ENCODE measurements at regions not wholly inside any gene's neighbourhood (a gene's known extent, or its start where the extent isn't known, plus 50 kb on each side); places are given as distances from the start of the nearest gene placed in this dataset.

DNA sequence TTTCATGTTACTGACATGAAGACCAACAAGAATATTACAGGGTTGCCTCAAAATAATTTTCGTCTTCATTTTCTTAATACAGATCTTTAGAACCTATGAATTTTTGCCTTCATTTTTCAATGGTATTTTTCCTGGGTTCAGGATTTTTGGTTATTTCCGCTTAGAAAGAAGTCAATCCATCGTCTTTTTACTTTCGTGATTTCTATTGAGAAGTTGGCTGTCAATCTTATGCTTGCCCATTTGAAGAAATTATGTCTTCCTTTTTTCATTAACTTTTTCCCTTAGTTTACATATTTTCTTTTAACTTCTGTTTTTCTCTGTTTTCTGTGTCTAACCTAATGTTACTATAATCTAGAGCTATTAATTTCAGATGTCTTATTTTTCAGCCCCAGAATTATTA, 868.9 kb upstream of the SLC10A2 start:
- H3K27ac ChIP-seq: no peak overlapping the region
- H4K20me1 ChIP-seq (ENCODE audit: insufficient read depth, poor library complexity, severe bottlenecking): no peaks in the 10 kb centered on the region
- no peaks in the 10 kb centered on the region for H3K79me2 ChIP-seq
- no peak overlapping the region for H2AFZ ChIP-seq
- no peaks in the 10 kb centered on the region for H3K36me3 ChIP-seq (replicated peaks; ENCODE audit: insufficient read depth, low read depth)
- WGBS (ENCODE audit: low lambda C conversion rate, missing lambda C conversion rate): 73% methylated on average over 4 of the region's 4 CpGs
- no peaks in the 10 kb centered on the region for H3K9me2 ChIP-seq (replicated peaks; ENCODE audit: insufficient read depth)
- H3K4me3 ChIP-seq: no peak overlapping the region
- no peaks in the 10 kb centered on the region for H3K9me3 ChIP-seq (ENCODE audit: low read depth)
- H3K4me2 ChIP-seq: no peak overlapping the region
- no peaks in the 10 kb centered on the region for H3K27me3 ChIP-seq
- DNase-seq (ENCODE audit: low spot score): no peak
- TF ChIP-seq, protein P1, sequence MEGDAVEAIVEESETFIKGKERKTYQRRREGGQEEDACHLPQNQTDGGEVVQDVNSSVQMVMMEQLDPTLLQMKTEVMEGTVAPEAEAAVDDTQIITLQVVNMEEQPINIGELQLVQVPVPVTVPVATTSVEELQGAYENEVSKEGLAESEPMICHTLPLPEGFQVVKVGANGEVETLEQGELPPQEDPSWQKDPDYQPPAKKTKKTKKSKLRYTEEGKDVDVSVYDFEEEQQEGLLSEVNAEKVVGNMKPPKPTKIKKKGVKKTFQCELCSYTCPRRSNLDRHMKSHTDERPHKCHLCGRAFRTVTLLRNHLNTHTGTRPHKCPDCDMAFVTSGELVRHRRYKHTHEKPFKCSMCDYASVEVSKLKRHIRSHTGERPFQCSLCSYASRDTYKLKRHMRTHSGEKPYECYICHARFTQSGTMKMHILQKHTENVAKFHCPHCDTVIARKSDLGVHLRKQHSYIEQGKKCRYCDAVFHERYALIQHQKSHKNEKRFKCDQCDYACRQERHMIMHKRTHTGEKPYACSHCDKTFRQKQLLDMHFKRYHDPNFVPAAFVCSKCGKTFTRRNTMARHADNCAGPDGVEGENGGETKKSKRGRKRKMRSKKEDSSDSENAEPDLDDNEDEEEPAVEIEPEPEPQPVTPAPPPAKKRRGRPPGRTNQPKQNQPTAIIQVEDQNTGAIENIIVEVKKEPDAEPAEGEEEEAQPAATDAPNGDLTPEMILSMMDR (IDR thresholded peaks at IDR 0.05; ENCODE audit: poor library complexity): no peak
- TF ChIP-seq EZH2phosphoT487 (IDR thresholded peaks at IDR 0.05; ENCODE audit: low read depth, severe bottlenecking, unreplicated experiment): no peak
- TF ChIP-seq EZH2 (IDR thresholded peaks at IDR 0.05; ENCODE audit: borderline replicate concordance): no peak
- H3K4me1 ChIP-seq (ENCODE audit: insufficient read depth): no peaks in the 10 kb centered on the region

DNA sequence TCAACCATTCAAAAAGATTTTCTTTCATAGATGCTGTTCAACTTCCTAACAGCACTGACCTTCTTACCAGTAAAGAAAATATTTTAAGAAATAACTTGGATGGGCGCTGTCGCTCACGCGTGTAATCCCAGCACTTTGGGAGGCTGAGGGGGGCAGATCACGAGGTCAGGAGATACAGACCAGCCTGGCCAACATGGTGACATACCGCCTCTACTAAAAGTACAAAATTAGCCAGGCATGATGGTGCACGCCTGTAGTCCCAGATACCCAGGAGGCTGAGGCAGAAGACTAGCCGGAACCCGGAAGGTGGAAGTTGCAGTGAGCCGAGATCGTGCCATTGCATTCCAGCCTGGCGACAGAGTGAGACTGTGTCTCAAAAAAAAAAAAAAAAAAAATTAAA, 865.7 kb upstream of the SLC10A2 start:
- no peaks in the 10 kb centered on the region for H3K27me3 ChIP-seq
- H3K79me2 ChIP-seq: no peaks in the 10 kb centered on the region
- H4K20me1 ChIP-seq (ENCODE audit: insufficient read depth, poor library complexity, severe bottlenecking): no peaks in the 10 kb centered on the region
- no peak overlapping the region for H3K27ac ChIP-seq
- TF ChIP-seq EZH2phosphoT487 (IDR thresholded peaks at IDR 0.05; ENCODE audit: low read depth, severe bottlenecking, unreplicated experiment) (no peak), EZH2 (IDR thresholded peaks at IDR 0.05; ENCODE audit: borderline replicate concordance) (no peak)
- TF ChIP-seq, protein P1 (IDR thresholded peaks at IDR 0.05; ENCODE audit: poor library complexity): no peak
- no peak for DNase-seq (ENCODE audit: low spot score)
- no peaks in the 10 kb centered on the region for H3K4me1 ChIP-seq (ENCODE audit: insufficient read depth)
- H3K9me2 ChIP-seq (replicated peaks; ENCODE audit: insufficient read depth): no peaks in the 10 kb centered on the region
- H3K9me3 ChIP-seq (ENCODE audit: low read depth): no peaks in the 10 kb centered on the region
- 97% methylated on average over 12 of the region's 12 CpGs for WGBS (ENCODE audit: low lambda C conversion rate, missing lambda C conversion rate)
- H3K4me3 ChIP-seq: no peak overlapping the region
- no peak overlapping the region for H2AFZ ChIP-seq
- no peak overlapping the region for H3K4me2 ChIP-seq
- no peaks in the 10 kb centered on the region for H3K36me3 ChIP-seq (replicated peaks; ENCODE audit: insufficient read depth, low read depth)

DNA sequence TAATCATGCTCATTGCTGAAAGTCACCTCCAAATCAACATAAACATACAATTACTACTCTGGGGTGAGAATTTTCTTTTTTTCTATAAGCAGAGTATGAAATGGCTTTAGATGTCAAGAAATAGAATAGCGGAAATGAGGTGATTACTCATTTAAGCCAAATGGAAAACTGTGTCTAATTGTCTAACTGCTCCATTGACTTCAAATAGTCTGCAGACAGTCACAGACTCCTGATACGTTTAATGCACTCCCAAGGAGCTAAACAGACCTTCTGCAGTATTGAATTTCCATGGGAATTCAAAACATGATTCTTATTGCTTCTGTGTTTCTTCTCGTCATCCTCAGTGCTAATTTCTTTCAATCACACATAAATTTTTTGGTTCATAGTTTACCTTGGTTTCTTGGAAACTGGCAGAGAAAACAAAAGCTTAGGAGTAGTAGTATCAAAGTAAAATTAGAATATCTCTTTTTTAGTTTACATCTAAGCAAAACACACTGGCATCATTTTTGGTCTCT, 865.2 kb upstream of the SLC10A2 start:
- Histone ChIP-seq H3K27me3 (no peaks in the 10 kb centered on the region), H3K36me3 (replicated peaks; ENCODE audit: insufficient read depth, low read depth) (no peaks in the 10 kb centered on the region), H3K9me3 (ENCODE audit: low read depth) (no peaks in the 10 kb centered on the region), H3K79me2 (no peaks in the 10 kb centered on the region), H3K4me2 (no peak overlapping the region), H3K9me2 (replicated peaks; ENCODE audit: insufficient read depth) (no peaks in the 10 kb centered on the region), H3K4me3 (no peak overlapping the region), H3K27ac (no peak overlapping the region), H2AFZ (no peak overlapping the region), H4K20me1 (ENCODE audit: insufficient read depth, poor library complexity, severe bottlenecking) (no peaks in the 10 kb centered on the region), H3K4me1 (ENCODE audit: insufficient read depth) (no peaks in the 10 kb centered on the region)
- DNase-seq (ENCODE audit: low spot score): no peak
- WGBS (ENCODE audit: low lambda C conversion rate, missing lambda C conversion rate): 77% methylated on average over 3 of the region's 3 CpGs
- no peak for TF ChIP-seq EZH2 (IDR thresholded peaks at IDR 0.05; ENCODE audit: borderline replicate concordance)

DNA sequence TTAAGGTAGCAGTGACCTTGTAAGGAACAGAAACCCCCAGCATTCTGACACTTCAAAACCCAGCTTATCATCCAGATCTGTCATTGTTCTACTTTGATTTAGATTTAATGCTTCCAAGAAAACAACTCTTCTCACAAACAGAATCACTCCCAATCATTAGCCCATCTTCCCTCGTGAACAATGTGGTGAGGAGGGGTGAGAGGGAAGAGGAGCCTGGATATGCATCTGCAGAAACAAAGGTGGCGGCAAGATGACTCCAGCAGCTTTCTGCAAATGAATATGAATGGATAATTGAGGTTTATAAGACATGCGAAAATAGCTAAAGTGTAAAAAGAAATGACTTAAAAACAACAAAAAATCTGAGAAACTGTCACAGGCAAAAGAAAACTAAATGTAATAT, 859.9 kb upstream of the SLC10A2 start:
- Histone ChIP-seq H3K79me2 (no peaks in the 10 kb centered on the region), H2AFZ (no peak overlapping the region), H3K4me3 (no peak overlapping the region), H3K36me3 (replicated peaks; ENCODE audit: insufficient read depth, low read depth) (no peaks in the 10 kb centered on the region), H3K4me2 (no peak overlapping the region), H3K9me3 (ENCODE audit: low read depth) (no peaks in the 10 kb centered on the region), H3K27me3 (no peaks in the 10 kb centered on the region), H3K9me2 (replicated peaks; ENCODE audit: insufficient read depth) (no peaks in the 10 kb centered on the region), H4K20me1 (ENCODE audit: insufficient read depth, poor library complexity, severe bottlenecking) (no peaks in the 10 kb centered on the region), H3K27ac (no peak overlapping the region), H3K4me1 (ENCODE audit: insufficient read depth) (no peaks in the 10 kb centered on the region)
- TF ChIP-seq EZH2phosphoT487 (IDR thresholded peaks at IDR 0.05; ENCODE audit: low read depth, severe bottlenecking, unreplicated experiment) (no peak), EZH2 (IDR thresholded peaks at IDR 0.05; ENCODE audit: borderline replicate concordance) (no peak)
- TF ChIP-seq, protein P1 (IDR thresholded peaks at IDR 0.05; ENCODE audit: poor library complexity): no peak
- no peak for DNase-seq (ENCODE audit: low spot score)
- 65% methylated on average over 3 of the region's 3 CpGs for WGBS (ENCODE audit: low lambda C conversion rate, missing lambda C conversion rate)

Data from hepatocyte (in vitro differentiated cells).